HG03097 (cell line): ENCODE measurements at regions not wholly inside any gene's neighbourhood (a gene's known extent, or its start where the extent isn't known, plus 50 kb on each side); places are given as distances from the start of the nearest gene placed in this dataset.

Experiments used
- ATAC-seq: cut with Tn5 transposase; IDR thresholded peaks from one replicate; pipeline ENCODE4 v1.9.1; 2021; ENCODE audit not compliant: unreplicated experiment, low FRiP score

GRCh38 chr18:61679836-61680235 is 213.0 kb downstream of the RNF152 start:
- ATAC-seq = no peak

- no peak for ATAC-seq
Observed at GRCh38 chr18:61677435-61677970, 215.3 kb downstream of the RNF152 start.

DNA sequence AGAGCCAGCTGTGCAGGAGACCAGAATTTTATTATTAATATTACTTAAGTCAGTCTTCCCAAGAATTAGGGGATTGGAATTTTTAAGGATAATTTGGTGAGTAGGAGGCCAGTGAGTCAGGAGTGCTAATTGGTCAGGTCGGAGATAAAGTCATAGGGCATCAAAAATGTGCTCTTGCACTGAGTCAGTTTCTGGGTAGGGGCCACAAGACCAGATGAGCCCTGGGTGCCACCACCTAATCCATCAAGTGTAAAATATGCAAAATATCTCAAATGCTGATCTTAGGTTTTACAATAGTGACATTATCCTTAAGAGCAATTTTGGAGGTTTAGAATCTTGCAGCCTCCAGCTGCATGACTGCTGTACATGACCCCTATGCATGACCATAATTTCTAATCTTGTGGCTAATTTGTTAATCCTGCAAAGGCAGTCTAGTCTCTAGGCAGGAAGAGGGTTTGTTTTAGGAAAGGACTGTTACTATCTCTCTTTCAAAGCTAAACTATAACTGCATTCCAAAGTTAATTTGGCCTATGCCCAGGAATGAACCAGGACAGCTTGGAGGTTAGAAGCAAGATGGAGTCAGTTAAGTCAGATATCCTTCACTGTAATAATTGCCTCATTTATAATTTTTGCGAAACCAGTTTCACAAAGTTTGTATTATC is 215.9 kb downstream of the RNF152 start:
- no peak for ATAC-seq

GRCh38 chr18:61669320-61669719 is 223.5 kb downstream of the RNF152 start:
- ATAC-seq = no peak

DNA sequence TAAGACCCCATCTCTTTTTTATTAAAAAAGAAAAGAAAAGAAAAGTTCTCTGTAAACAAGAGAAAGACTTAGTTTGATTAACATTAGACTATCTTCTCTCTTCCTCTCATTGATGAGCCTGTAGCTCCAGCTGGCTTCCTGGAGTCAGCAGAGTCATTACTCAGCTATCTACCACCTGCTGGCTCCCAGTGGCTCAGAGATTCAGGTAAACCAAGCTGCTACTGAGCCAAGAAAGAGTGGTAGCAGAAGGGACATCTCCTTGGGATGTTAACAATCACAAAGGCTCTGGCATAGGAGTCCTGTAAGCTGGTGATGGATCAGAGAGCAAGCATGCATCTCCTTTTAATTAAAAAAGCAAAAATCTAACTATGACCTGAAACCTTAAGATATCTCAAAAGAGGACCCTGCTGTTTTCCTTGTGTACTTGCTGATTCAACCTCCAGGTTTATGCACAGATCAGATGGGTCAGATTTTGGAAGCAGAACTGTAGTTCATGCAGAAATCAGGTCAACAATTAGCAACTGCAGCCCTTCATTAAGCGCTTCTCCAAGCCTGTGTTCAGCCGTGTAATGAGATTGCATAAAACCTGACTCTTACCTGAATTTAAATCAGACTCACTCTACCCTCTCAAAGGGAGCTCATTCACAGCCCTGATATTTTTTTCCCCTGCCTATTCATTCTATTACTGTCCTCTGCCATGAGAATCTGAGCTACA is 225.8 kb downstream of the RNF152 start:
- no peak for ATAC-seq

DNA sequence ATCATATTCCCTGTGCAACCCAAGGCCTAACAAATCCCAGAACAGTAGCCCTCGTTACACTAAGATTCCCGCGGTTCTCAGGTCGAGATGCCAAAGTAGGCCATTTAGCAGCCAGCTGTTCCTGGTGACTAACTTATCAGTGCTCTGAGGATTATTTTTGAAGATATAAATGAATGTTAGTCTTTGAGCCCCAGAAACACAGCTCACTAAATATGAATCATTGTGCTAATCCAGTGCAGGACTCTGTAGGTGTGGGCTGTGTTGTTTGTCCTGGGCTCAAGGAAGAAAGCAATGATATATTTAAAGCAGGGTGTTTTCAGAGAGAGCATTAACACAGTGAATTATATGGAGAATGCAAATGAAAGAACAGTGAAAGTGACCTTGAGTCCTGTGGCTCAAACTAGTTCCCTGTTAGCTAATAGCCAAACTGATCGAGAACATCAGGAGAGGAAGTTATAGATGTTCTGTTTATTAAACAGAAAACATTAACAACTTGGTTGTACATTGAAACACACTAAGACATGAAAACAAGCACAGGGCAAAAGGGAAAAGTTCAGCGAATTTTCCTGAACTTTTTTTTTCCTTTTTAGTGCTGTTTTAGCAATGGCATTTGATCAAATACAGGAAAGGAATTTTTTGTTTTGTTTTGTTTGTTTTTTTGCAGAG is 228.3 kb downstream of the RNF152 start:
- ATAC-seq = no peak

DNA sequence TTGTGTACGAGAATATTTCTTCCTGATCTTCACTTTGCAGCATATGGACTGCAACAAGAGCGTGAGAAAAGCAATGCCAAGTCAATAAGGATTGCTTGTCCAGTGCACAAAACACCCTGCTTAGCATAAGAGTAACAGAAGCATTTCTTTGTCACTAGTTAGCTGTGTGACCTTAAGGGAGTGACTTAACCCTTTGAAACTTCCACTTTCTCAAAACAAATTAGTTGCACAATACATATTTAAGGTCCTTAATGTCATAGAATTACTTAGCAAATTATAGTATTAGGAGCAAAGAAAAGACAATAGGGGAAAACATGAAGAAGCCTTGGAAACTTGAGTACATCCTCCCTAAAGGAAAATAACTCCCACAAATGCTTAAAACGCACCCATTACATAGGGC is 230.1 kb downstream of the RNF152 start:
- ATAC-seq = no peak

DNA sequence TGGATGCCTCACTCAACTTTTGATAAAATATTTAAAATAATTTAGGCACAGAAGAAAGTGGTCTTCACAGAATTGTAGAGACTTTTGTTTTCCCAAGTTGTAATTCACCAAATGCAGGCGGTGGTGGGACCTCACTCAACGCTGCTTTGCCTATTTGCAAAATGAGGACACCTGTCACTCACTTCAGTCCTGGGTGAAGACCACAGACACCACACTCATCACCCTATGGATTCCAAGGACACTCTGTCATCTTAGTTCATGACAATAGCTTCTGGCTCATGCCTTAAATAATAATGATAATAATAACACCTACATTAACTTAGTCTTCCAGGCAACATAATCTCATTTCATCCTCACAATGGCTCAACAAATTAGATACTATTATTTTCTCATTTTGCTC is 234.4 kb downstream of the RNF152 start:
- ATAC-seq = no peak

- no peak for ATAC-seq
Observed at GRCh38 chr18:61657066-61657732, 235.6 kb downstream of the RNF152 start.

DNA sequence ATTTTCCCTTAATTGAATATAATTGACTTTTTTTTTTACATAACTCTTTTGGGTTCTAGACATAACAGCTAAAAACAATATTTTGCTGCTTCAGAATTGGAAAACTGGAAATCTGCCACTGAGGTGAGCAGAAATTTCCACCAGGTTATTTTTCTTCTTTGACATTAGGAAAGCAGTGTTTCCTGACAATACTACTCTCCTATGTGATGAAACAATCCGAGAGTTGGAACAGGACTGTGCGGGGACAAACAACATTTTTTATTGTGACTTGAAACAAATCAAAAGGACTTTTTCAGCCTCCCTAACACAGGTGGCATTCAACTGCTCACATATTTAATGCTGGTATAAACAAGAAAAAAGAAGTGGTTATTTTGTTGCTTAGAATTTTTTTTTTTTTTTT is 237.2 kb downstream of the RNF152 start:
- no peak for ATAC-seq

GRCh38 chr18:61653823-61654551 is 238.8 kb downstream of the RNF152 start:
- ATAC-seq = no peak

DNA sequence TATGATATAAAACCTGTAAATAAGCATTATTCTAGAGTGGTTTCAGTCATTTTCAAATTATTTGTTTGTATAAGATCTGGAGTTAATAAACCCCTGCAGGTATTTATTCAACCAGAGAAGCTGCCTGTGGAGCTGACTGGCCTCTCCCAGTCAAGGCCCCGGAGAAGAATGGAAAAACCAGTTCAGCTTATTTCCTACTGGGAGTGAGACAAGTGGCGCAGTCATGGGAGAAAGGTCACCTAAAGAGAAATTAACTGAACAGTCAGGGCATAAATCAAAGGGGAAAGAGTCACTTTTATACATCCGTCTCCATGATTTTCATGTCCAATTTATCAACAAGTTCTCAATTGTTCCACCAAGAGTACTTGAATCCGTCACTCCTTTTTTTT is 240.9 kb downstream of the RNF152 start:
- no peak for ATAC-seq

GRCh38 chr18:61651145-61651879 is 241.5 kb downstream of the RNF152 start:
- ATAC-seq = no peak

DNA sequence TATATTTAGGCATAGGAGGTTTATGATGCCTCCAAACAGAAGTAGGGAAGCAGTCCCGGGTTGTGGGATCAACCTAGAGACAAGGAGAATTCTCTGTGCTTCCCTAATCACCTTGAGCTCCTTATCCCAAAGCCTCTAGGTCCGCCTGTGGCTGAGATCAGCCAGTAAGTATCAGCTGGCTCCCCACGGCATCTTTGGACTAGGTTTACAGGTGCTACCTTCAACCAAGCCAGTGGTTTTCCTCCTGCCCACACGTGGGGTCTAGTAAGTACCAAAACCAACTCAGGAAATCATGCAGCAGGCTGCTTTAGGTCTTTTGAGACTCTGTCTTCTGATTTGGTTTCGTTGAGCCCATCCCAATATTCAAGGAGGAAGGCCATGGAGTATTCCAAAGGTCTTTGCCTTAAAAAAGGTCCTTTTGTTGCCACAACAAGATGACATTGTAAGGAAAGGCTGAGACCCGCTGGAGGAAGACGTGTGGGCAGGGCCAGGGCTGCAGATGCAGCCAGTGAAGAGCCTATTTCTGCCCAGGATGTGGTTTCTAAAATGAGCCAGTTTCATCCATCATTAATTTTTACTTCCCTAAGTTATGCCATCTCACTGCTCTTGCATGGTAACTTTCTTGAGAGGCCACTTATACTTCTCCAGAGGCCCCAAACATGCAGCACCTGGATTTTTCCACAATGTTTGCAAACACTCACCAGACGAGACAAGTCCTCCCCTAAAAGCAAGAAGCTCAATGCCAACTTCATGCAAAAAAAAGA is 248.7 kb downstream of the RNF152 start:
- ATAC-seq = peak; percentile 77

DNA sequence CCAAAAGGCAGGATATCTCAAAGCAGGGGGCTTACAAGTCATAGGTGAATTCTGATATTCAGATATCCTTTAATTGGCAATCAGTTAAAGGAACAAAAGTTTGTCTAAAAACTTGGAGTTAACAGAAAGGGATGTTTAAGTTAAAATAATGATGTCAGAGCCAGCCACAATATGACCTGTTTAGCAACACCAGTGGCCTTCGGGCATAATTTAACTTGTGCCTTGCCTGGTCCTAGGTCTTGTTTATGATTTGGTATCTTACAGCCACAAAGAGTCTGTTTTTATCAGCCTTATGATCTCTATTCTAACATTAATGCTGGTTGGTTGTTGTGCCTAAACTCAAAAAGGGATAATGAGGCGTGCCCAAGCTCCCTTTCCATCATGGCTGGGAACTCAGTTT is 252.9 kb downstream of the RNF152 start:
- no peak for ATAC-seq

- ATAC-seq = no peak
Observed at GRCh38 chr18:61637905-61638595, 254.8 kb downstream of the RNF152 start.

- no peak for ATAC-seq
Observed at GRCh38 chr18:61637319-61637718, 255.5 kb downstream of the RNF152 start.

DNA sequence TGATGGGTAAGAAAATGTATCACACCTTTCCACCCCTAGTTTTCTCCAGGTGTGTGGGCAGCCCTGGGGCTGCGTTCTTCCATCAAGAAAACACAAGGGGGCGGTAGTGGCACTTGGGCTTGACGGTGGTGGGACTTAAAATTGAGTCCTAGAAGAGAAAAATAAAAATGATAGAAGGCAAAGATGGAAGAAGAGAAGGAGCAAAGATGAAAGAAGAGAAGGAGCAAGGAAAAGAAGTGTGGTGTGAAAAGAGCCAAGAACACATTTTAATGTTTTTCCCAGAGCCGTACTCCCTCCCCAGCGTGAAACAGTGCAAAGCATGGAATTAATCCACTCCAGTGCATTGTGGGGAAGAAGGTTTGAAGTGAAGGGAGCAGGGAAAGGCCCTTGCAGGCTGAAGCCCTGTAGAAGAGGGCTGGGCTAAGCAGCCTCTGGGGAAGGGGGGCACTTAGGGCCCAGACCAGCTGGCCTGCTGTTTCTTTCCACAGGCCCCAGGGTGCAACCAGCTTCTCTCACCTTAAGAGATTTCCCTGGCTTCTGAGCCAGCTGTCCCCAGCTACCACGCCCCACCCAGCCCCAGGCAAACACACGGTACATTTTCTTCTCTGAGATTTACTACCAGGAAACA is 256.8 kb downstream of the RNF152 start:
- no peak for ATAC-seq
